22Rv1 (cell line): ENCODE measurements at regions not wholly inside any gene's neighbourhood (a gene's known extent, or its start where the extent isn't known, plus 50 kb on each side); places are given as distances from the start of the nearest gene placed in this dataset.

Source experiments
- H3K27ac ChIP-seq: fragments of 450-650 bp; 2 replicates; pipeline ENCODE4 v1.5.1; 2017
- ZFX ChIP-seq: fragments of 450-650 bp; IDR thresholded peaks from 2 replicates; pipeline ENCODE4 v1.6.1; 2017; ENCODE audit warnings: antibody characterized with exemption, borderline replicate concordance
- TF ChIP-seq, protein P1 (sequence below): fragments of 450-650 bp; IDR thresholded peaks from 2 replicates; pipeline ENCODE4 v1.5.1; 2017; ENCODE audit warnings: mild to moderate bottlenecking

DNA sequence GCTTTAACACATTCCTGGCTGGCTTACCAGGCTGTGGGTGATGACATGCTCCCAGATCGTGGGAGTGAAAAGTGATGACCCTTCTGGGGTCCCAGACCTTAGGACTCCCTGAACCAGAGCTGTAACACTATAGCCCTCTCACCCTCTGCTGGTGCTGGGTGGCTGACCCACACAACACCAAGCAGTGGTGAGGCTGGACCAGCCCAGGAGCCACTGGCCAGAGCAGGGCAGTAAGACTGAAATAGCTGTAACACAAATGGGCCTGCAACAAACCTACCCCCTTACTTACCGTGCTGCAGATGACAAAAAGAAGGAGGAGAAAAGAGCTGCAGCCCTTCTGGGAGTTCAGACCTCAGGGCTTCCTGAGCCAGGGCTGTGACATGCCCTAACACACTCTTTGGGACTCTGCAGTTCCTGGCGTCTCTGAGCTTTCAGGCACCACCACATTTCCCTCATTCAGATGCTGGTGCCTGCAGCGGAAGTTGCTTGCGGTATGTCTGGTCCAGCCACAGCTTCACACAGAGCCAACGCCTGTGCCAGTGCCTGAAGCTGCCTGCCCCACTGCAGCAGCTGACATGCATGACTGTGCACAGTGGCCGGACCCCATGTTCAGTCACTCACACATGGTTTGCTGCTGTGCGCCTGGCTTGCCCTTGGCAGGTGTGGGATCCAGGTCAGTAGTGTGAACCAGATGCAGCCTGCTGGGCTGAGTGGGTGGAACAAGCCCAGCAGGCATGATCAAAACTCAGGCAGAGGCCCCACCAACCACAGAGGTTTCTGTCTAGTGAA is 1247.4 kb downstream of the EFNA5 start:
- H3K27ac ChIP-seq: no peak overlapping the region
- TF ChIP-seq, protein P1, sequence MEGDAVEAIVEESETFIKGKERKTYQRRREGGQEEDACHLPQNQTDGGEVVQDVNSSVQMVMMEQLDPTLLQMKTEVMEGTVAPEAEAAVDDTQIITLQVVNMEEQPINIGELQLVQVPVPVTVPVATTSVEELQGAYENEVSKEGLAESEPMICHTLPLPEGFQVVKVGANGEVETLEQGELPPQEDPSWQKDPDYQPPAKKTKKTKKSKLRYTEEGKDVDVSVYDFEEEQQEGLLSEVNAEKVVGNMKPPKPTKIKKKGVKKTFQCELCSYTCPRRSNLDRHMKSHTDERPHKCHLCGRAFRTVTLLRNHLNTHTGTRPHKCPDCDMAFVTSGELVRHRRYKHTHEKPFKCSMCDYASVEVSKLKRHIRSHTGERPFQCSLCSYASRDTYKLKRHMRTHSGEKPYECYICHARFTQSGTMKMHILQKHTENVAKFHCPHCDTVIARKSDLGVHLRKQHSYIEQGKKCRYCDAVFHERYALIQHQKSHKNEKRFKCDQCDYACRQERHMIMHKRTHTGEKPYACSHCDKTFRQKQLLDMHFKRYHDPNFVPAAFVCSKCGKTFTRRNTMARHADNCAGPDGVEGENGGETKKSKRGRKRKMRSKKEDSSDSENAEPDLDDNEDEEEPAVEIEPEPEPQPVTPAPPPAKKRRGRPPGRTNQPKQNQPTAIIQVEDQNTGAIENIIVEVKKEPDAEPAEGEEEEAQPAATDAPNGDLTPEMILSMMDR: no peak
- no peak for TF ChIP-seq ZFX

DNA sequence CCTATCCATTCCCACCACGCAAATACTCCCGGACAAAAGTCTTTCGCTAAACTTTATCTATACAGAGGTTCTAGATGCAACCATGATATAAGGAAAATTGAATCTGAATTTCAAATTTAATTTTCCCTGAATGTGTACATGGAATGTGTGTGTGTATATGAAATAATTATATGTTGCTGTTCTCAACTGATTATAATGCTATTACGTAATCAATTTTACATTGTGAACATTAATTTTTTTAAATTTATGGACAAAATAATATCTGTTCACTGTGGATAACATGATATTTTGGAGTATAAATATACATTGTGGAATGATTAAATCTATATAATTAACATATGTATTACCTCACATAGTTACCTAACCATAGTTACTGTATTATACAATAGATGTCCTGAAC is 1250.6 kb downstream of the EFNA5 start:
- TF ChIP-seq, protein P1: no peak
- TF ChIP-seq ZFX: no peak
- no peak overlapping the region for H3K27ac ChIP-seq

DNA sequence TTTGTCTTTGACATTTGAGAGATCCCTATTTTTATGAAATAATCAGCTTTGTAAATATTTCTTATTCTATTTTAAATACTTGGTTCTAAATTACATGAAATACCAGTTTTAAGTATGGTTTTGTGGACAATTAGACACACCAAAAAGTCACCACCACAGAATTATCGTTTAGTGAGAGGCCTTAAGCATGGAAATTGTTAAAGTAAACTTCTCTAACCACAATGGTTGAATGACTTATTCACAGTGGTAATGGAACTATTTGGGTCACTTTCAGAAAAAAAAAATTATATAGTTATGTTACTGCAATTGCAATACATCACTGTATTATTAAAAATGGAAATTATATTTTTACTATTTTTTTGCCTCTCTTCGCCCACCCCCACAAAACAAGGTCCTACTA is 1252.5 kb downstream of the EFNA5 start:
- no peak overlapping the region for H3K27ac ChIP-seq
- TF ChIP-seq, protein P1: no peak
- TF ChIP-seq ZFX: no peak

DNA sequence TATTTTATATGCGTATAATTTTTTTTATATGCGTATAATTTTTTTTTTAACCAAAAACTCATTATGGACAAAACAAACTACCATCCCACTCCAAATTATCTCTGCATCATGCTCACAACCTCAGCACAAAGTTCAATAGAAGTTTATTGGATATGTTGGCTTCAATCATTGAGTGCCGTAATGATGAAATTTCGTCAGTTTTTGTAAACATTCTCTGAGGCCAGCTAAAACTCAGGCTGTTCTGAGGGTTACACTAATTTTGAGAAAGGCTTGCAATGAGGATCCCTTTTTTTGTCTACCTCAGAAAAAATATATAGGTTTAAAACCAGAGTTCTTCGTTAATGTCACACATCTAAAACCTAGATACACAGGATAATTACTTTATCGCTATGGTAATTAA is 1253.2 kb downstream of the EFNA5 start:
- H3K27ac ChIP-seq: no peak overlapping the region
- TF ChIP-seq, protein P1: no peak
- TF ChIP-seq ZFX: no peak

DNA sequence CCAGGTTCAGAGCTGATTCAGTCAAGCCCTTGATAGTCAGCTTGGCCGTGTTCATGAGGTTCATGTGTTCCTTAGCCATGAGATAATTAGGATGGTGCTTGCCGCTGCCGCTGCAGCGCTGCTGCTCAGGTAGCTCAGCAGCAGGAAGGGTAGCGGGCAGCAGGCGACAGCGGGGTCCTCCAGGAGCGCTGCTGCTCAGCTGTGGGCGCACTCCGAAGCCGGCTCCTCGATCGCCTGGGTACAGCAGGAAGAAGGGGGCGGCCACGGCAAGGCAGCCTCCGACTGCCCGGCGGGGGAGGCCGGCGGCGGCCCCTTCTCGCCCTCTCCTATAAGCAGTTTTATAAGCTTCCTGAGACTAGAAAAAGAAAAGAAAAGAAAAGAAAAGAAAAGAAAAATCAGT is 1253.6 kb downstream of the EFNA5 start:
- TF ChIP-seq ZFX: no peak
- TF ChIP-seq, protein P1: no peak
- no peak overlapping the region for H3K27ac ChIP-seq

DNA sequence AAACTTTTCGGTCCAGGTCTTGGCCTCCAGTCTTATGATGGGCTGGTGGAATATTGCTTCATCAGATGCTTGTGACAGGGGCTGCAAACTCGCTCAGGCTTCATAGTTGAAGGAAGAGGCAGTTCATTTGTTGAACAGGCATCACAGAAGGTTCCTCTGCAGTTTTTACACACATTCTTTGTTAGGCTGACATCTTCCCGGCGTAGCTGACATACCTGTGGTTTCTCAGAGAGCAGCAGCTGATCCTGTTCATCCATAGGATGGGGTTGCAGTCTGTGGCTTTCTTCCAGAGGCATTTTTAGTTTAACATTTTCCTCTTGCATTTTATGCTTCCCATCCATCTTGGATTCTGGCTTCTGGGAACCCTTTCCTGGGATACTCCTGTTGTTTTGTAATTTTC is 1255.2 kb downstream of the EFNA5 start:
- no peak overlapping the region for H3K27ac ChIP-seq
- TF ChIP-seq, protein P1: no peak

DNA sequence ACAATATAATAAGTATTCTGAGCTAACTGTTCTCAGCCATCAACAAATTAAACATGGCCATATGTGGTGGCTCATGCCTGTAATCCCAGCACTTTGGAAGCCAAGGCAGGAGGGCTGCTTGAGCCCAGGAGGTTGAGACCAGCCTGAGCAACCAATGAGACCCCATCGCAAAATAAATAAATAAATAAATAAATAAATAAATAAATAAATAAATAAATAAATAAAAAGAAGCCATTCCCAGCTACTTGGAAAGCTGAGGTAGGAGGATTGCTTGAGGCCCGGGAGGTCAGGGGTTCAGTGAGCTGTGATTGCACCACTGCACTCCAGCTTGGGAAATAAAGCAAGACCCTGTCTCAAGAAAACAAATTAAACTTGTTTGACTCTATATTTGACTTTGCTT is 1256.4 kb downstream of the EFNA5 start:
- no peak for TF ChIP-seq ZFX
- TF ChIP-seq, protein P1: no peak
- no peak overlapping the region for H3K27ac ChIP-seq
